HFF-Myc (cell line): ENCODE measurements at regions not wholly inside any gene's neighbourhood (a gene's known extent, or its start where the extent isn't known, plus 50 kb on each side); places are given as distances from the start of the nearest gene placed in this dataset.

ENCODE experiments used
- DNase-seq: peaks from one replicate; pipeline ENCODE4 v3.0.0-alpha.2; 2011; ENCODE audit warnings: low read depth; ENCODE audit errors: extremely low read depth
- H3K4me3 ChIP-seq: replicated peaks from 2 replicates; pipeline ENCODE4 v1.5.1; 2011; ENCODE audit warnings: low read depth, mild to moderate bottlenecking, control low read depth, low read length
- TF ChIP-seq, protein P1 (sequence below): IDR thresholded peaks from 2 replicates; pipeline ENCODE4 v1.5.1; 2012; ENCODE audit warnings: mild to moderate bottlenecking, low read depth, low read length, control low read depth; ENCODE audit errors: missing control alignments

DNA sequence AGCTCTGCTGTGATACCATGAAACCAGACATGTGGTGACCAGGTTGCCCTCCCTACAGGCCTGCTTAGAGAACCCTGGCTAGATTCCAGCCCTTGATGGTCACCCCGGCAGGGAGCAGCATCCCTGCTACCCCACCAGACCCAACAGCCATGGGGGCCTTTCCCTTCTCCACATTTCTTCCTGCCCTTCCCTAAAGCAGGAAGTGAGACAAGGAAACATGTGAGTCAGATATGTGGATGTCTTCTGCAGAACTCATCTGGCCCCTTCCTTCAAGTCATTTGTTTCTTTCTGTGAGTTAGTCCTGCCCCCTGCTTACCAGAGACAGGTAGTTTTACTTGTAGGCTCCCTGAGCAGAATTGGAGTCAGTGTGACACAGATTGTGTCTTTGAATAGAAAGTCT lies 147.1 kb upstream of the USP9Y start:
- H3K4me3 ChIP-seq: no peak overlapping the region
- peak; percentile 74 for DNase-seq
- TF ChIP-seq, protein P1, sequence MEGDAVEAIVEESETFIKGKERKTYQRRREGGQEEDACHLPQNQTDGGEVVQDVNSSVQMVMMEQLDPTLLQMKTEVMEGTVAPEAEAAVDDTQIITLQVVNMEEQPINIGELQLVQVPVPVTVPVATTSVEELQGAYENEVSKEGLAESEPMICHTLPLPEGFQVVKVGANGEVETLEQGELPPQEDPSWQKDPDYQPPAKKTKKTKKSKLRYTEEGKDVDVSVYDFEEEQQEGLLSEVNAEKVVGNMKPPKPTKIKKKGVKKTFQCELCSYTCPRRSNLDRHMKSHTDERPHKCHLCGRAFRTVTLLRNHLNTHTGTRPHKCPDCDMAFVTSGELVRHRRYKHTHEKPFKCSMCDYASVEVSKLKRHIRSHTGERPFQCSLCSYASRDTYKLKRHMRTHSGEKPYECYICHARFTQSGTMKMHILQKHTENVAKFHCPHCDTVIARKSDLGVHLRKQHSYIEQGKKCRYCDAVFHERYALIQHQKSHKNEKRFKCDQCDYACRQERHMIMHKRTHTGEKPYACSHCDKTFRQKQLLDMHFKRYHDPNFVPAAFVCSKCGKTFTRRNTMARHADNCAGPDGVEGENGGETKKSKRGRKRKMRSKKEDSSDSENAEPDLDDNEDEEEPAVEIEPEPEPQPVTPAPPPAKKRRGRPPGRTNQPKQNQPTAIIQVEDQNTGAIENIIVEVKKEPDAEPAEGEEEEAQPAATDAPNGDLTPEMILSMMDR: no peak

DNA sequence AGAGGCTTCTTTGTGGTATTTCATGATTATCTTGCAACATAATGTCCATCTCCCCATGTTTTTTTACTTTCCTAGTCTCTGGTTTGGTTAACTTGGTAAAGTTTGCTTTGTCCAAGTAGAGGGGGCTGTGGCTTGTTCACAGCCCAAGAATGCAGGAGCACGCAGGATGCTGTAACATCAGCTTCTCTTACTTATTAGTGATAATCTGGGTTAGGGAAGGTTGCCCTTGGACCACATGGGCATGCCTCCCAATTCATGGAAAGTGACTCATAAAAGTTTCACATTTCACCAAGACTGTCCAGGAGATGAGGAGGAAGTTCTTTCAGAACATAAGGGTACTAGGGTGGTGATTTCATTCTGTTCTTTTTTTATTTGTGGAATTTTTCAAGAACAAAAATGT lies 146.0 kb upstream of the USP9Y start:
- TF ChIP-seq, protein P1: no peak
- peak; percentile 56 for DNase-seq
- H3K4me3 ChIP-seq: no peak overlapping the region

DNA sequence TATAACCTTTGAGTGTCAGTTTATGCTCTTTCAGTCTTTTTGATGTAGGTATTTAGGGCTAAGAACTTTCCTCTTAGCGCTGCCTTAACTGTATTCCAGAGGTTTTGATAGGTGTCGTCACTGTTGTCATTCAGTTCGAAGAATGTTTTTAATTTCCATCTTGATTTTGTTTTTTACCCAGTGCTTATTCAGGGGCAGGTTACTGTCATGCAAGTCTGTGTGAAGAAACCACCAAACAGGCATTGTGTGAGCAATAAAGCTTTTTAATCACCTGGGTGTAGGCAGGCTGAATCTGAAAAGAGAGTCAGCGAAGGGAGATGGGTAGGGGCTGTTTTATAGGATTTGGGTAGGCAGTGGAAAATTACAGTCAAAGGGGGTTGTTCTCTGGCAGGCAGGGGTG lies 142.0 kb upstream of the USP9Y start:
- TF ChIP-seq, protein P1: no peak
- no peak for DNase-seq
- H3K4me3 ChIP-seq: no peak overlapping the region

DNA sequence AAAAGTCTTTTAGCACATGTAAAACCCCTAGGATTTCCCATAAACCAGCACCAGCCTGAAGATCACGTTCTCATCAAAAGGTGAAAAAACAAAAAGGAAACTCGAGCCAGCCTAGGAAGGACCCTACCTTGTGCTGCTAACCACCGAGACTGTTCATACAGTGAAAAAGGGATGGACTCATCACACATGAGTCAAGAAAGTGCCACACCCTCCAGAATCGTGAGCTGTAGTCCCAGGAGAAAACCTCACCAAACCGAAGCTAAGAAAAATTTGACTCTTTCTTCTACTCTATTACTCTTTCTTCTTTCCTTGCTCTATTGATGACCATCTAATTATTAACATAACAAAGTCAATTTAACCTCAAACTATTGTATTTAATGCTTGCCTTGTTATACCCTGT lies 124.8 kb upstream of the USP9Y start:
- TF ChIP-seq, protein P1: no peak
- DNase-seq: no peak
- H3K4me3 ChIP-seq: no peak overlapping the region

DNA sequence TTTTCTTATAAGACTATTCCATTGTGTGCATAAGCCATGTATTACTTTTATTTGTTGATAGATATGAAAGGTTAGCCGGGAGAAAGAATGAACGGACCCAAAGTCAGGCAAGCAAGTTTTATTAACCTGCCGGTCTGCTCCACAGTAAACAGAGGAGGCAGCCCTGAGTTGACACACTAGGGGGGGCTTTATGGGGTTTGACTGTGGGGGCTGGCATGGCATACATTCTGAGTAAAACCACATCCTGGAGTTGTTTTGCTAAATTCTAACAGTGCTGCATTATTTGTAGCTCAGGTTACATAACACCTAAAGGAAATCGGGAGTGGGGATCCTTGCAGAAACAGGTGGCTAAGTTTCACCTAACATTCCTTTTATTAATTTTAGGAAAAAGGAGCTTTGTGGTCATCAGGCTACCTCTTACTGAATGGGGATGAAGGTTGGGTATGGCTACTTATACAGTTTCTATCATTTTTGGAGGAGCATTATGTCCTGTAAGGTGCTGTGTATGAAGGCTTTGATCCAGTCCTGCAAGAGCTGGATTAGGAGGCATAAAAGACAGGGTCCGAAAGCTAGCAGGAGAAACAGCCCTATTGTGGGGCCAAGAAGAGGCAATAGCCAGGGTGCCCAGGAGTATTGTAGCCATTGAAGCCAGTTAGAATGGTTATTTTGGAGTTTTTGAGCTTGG lies 107.4 kb upstream of the USP9Y start:
- H3K4me3 ChIP-seq: no peak overlapping the region
- TF ChIP-seq, protein P1: no peak
- no peak for DNase-seq

DNA sequence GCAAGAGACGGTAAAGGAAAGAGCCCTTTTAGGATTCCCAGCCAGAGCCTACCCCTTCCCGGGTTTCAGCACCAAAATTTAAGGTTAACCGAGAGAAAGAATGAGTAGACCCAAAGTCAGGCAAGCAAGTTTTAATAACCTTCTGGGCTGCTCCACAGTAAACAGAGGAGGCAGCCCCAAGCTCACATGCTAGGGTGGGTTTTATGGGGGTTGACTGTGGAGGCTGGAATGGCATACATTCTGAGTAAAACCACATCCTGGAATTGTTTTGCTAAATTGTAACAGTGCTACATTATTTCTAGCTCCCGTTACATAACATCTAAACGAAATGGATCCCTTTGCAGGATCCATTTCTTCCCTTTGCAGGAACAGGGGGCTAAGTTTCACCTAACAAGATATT lies 102.2 kb upstream of the USP9Y start:
- no peak for DNase-seq
- H3K4me3 ChIP-seq: no peak overlapping the region

More for the DNA sequence above, 102.2 kb upstream of the USP9Y start:
- TF ChIP-seq, protein P1: no peak
